ENCODE measurements at regions not wholly inside any gene's neighbourhood (a gene's known extent, or its start where the extent isn't known, plus 50 kb on each side); places are given as distances from the start of the nearest gene placed in this dataset.

GRCh38 chr13:72448082-72448481 lies 279.3 kb downstream of the MZT1 start:
- ChIA-PET SMC1A (ENCODE audit: uncharacterized antibody, unreplicated experiment) (no interaction called here), CTCF (no interaction called here), POLR2A (no interaction called here), RAD21 (ENCODE audit: unreplicated experiment) (no interaction called here)
- no peaks in the 10 kb centered on the region for H3K79me2 ChIP-seq (ENCODE audit: control insufficient read depth, insufficient read depth, low read length)
- H2AFZ ChIP-seq (ENCODE audit: control insufficient read depth, low read depth, low read length): no peak overlapping the region
- no peak for TF ChIP-seq ZBTB11 (CRISPR knock-in tag; IDR thresholded peaks at IDR 0.05)
- TF ChIP-seq RELB (IDR thresholded peaks at IDR 0.05; ENCODE audit: low read depth): no peak
- no peak for TF ChIP-seq ZBTB33 (IDR thresholded peaks at IDR 0.05)
- no peak for TF ChIP-seq TBL1XR1 (IDR thresholded peaks at IDR 0.05; ENCODE audit: low read depth, low read length)
- no peak for TF ChIP-seq ZZZ3 (IDR thresholded peaks at IDR 0.05; ENCODE audit: control insufficient read depth, insufficient read length, low read depth)
- TF ChIP-seq STAT1 (conservative IDR thresholded peaks at IDR 0.05): no peak
- TF ChIP-seq HSF1 (IDR thresholded peaks at IDR 0.05; ENCODE audit: low read depth, low read length): no peak
- no peak for TF ChIP-seq PBX3 (IDR thresholded peaks at IDR 0.05; ENCODE audit: insufficient replicate concordance, low read depth, low read length)
- TF ChIP-seq NBN (IDR thresholded peaks at IDR 0.05): no peak
- no peak for TF ChIP-seq MYC (IDR thresholded peaks at IDR 0.05; ENCODE audit: insufficient read depth, insufficient read length, insufficient replicate concordance, low read length, severe bottlenecking)
- TF ChIP-seq MYB (IDR thresholded peaks at IDR 0.05; ENCODE audit: borderline replicate concordance, low read depth, low read length): no peak
- TF ChIP-seq CHD1 (IDR thresholded peaks at IDR 0.05; ENCODE audit: low read depth, low read length): no peak
- TF ChIP-seq ZNF384 (IDR thresholded peaks at IDR 0.05; ENCODE audit: borderline replicate concordance, low read depth, low read length): no peak
- intact Hi-C loops (cut with micrococcal nuclease; ENCODE audit: unreplicated experiment) (no loop called here), in situ Hi-C loops (cut with MboI) (no loop called here)
- H3K9ac ChIP-seq (ENCODE audit: control insufficient read depth, insufficient read depth, low read length): no peak overlapping the region
- WGBS (ENCODE audit: insufficient coverage, insufficient replicate concordance, low lambda C conversion rate, missing lambda C conversion rate): 0% methylated on average over 1 of the region's 1 CpG
- no peaks in the 10 kb centered on the region for H3K36me3 ChIP-seq (ENCODE audit: control insufficient read depth in 2 of 2, insufficient read depth in 2 of 2, low read length in 1 of 2)
- no TSS peak for BruUV-seq (replicated peaks)
- FAIRE-seq: no peak
- ATAC-seq: no peak
- H3K4me3 ChIP-seq: no peak overlapping the region
- H3K9me3 ChIP-seq (replicated peaks; ENCODE audit: control insufficient read depth, insufficient read depth, low read length): no peaks in the 10 kb centered on the region; the same call in 2 of the 3 replicates
- H3K27me3 ChIP-seq (replicated peaks in 1 of 2; ENCODE audit: control insufficient read depth in 2 of 2, insufficient read depth in 2 of 2, low read length in 1 of 2): no peaks in the 10 kb centered on the region
- no peak overlapping the region for H3K4me2 ChIP-seq (ENCODE audit: control insufficient read depth, insufficient read depth)
- no peaks in the 10 kb centered on the region for H4K20me1 ChIP-seq (ENCODE audit: control insufficient read depth, insufficient read depth)
- no peak for DNase-seq (ENCODE audit: low read depth, low spot score)
- H3K27ac ChIP-seq (ENCODE audit: control insufficient read depth, insufficient read depth): no peak overlapping the region
- H3K4me1 ChIP-seq (ENCODE audit: control insufficient read depth, insufficient read depth, low read length): no peaks in the 10 kb centered on the region
